ENCODE measurements at regions not wholly inside any gene's neighbourhood (a gene's known extent, or its start where the extent isn't known, plus 50 kb on each side); places are given as distances from the start of the nearest gene placed in this dataset.
"Not testable (repeated sequence)": the region's sequence is repeated elsewhere in the genome, so short reads cannot be mapped to it uniquely, and the experiment has no call there.

DNA sequence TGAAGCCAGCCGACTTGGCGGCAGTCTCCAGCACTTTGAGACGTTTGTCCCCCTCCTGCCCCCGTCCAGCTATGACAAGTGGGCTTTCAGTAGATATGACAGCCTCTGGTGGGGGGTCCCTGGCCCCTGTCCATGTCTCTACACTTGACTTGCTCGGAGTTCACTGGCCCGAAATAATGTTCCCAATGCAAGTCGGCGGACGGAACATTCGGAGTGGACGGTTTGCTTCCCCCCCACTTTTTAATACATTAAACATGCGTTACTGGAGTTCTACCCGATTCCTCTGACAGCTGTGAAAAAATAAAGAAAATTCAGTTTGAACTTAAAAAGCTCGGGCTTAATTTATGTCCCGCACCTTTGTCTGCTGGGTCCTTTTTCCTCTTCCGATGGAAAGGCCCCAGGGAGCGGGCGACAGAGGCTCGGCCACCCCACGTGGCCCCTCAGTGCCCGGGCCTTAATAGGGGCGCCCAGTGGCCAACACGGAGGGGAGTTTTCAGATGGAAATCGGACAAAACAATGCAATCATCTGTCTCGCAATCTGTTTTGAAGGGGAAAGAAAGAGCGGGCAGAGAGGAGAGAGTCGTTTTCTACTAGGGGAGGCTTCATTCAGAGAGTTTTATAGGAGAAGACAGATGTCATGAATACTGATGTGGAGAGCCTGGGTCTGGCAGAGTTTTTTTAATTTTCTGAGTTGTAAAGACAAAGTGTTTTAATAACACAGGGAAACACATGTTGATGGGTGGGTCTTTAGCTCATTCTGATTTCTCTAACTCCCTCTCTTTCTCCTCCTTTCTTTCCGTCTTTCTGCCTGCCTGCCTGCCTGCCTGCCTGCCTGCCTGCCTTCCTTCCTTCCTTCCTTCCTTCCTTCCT is 50.2 kb downstream of the SMIM38 start:
- Mint-ChIP-seq H3K4me1 (peaks cover 0 to 2% (median 0%) of the 10 kb centered on the region in 4 donors), H3K27me3 (peaks cover 0 to 11% (median 6%) of the 10 kb centered on the region in 5 donors), H3K27ac (peak overlapping the region in 1 of 10 donors; percentile 33), H3K9me3 (peaks cover 0 to 6% (median 3%) of the 10 kb centered on the region in 9 donors), H3K4me3 (no peak overlapping the region), H3K36me3 (peaks cover 0 to 5% (median 0%) of the 10 kb centered on the region in 3 donors)
- no peak for ATAC-seq
- POLR2A ChIA-PET: interaction anchor here (0.6 kb wide), 1 partner anchor 36 kb away, joined by 4 read pairs; no protein-coding TSS in a partner anchor
- no peak for DNase-seq

DNA sequence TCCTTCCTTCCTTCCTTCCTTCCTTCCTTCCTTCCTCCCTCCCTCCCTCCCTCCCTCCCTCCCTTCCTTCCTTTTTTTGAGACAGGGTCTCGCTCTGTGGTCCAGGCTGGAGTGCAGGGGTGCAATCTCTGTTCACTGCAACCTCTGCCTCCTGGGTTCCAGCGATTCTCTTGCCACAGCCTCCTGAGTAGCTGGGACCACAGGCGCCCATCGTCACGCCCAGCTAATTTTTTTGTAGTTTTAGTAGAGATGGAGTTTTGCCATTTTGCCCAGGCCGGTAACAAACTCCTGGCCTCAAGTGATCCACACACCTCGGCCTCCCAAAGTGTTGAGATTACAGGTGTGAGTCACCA is 50.9 kb downstream of the SMIM38 start:
- POLR2A ChIA-PET, H3K27ac Mint-ChIP-seq: not testable (repeated sequence)

DNA sequence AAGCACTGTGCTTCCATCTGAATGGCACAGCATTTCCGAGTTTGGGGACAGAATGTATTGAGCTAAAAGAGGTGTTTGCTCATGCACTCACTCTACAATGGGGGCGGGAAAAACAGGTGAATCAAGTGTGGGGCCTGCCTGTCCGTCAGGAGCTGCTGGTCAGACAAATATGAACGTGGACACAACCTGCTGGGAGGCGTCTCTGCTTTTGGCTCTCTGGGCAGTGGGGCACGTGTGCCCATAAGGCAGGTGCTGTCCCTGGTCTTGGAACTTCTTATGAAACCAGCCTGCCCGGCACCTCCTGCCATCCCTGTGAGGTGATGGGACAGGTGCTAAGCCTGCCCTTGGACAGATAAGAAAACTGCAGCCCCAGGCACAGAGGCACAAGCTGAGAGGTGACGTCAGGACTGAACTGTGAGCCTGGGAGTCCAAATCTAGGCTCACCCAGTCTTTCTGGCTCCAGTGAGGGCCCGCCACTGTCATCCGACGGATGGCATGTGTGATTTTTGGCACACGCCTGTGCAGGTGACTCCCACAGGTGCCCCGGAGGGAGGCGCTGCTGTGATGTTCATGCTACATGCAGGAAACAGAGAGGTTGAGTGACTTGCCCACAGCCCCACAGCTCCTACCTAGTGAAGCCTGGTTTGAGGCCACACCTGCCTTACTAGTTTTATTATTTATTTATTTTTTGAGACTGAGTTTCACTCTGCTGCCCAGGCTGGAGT is 51.6 kb downstream of the SMIM38 start:
- Mint-ChIP-seq H3K4me1 (peaks cover 0 to 6% (median 4%) of the 10 kb centered on the region in 4 donors), H3K9me3 (peaks cover 0 to 6% (median 3%) of the 10 kb centered on the region in 9 donors), H3K27me3 (peaks cover 4 to 13% (median 8%) of the 10 kb centered on the region in 5 donors), H3K36me3 (peaks cover 0 to 5% (median 0%) of the 10 kb centered on the region in 3 donors), H3K27ac (no peak overlapping the region), H3K4me3 (no peak overlapping the region)
- POLR2A ChIA-PET: no interaction called here
- DNase-seq (no peak), ATAC-seq (no peak)

More for the DNA sequence above, 50.9 kb downstream of the SMIM38 start:
- not testable (repeated sequence) for H3K36me3 Mint-ChIP-seq, H3K4me1 Mint-ChIP-seq, H3K4me3 Mint-ChIP-seq, DNase-seq, H3K9me3 Mint-ChIP-seq, ATAC-seq
- peaks cover 4 to 11% (median 6%) of the 10 kb centered on the region in 5 donors for H3K27me3 Mint-ChIP-seq

DNA sequence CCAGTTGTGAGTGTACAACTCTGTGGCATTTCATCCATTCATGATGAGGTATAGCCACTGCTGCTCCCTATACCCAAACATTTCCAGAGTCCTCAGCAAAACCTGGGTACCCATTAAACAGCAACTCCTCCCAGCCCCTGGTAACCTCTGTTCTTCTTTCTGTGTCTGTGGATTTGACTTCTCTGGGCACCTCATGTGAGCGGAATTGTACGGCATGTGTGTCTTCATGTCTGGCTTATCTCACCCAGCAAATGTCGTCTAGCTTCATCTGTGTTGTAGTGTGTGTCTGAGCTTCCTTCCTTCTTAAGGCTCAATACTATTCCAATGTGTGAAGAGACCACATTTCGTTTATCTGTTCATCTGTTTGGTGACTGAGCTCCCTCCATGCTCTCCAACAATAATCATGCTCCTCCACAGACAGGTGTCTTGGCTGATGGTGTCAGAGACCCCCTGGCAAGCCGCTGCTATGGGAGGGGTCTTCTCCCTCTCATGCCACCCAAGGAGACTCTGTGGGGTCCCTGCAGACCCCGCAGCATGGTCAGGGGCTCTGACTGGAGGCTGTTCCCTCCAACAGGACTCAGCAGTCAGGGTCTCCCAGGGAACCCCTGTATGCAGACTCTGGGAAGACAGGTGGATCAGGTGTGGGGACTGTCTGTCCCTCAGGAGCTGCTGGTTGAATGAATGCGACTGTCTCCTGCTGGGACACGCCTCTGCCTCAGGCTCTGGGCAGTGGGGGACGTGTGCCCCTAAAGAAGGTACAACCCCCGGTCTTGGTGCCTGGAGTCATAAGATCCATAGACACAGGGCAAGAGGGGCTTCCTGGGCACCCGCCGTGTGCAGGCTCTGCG is 52.7 kb downstream of the SMIM38 start:
- Mint-ChIP-seq H3K9me3 (peaks cover 0 to 6% (median 3%) of the 10 kb centered on the region in 9 donors), H3K27me3 (peaks cover 4 to 21% (median 12%) of the 10 kb centered on the region in 5 donors), H3K4me3 (no peak overlapping the region), H3K27ac (no peak overlapping the region), H3K36me3 (peaks cover 0 to 5% (median 0%) of the 10 kb centered on the region in 3 donors), H3K4me1 (peaks cover 0 to 16% (median 9%) of the 10 kb centered on the region in 4 donors)
- DNase-seq (no peak), ATAC-seq (no peak)
- POLR2A ChIA-PET: no interaction called here

DNA sequence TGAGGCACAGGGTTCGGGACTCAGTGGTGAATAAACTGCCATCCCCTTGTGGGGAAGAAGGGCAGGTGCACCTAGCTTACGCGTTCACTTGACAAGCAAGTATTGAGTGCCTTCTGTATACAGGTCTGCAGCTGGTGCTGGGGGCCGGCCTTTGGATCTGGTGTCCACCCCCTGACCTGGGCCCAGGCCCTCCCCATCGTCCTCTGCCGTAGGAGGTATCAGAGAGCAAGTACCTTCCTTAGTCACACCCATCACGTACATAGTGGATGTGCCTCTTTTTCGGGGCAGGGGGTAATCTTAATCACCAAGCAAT is 53.3 kb downstream of the SMIM38 start:
- peaks cover 4 to 21% (median 12%) of the 10 kb centered on the region in 5 donors for H3K27me3 Mint-ChIP-seq
- peaks cover 0 to 18% (median 9%) of the 10 kb centered on the region in 4 donors for H3K4me1 Mint-ChIP-seq
- peaks cover 0 to 6% (median 3%) of the 10 kb centered on the region in 9 donors for H3K9me3 Mint-ChIP-seq
- peaks cover 0 to 5% (median 0%) of the 10 kb centered on the region in 3 donors for H3K36me3 Mint-ChIP-seq
- POLR2A ChIA-PET: no interaction called here
- H3K27ac Mint-ChIP-seq: no peak overlapping the region
- no peak overlapping the region for H3K4me3 Mint-ChIP-seq
- ATAC-seq (no peak), DNase-seq (no peak)

DNA sequence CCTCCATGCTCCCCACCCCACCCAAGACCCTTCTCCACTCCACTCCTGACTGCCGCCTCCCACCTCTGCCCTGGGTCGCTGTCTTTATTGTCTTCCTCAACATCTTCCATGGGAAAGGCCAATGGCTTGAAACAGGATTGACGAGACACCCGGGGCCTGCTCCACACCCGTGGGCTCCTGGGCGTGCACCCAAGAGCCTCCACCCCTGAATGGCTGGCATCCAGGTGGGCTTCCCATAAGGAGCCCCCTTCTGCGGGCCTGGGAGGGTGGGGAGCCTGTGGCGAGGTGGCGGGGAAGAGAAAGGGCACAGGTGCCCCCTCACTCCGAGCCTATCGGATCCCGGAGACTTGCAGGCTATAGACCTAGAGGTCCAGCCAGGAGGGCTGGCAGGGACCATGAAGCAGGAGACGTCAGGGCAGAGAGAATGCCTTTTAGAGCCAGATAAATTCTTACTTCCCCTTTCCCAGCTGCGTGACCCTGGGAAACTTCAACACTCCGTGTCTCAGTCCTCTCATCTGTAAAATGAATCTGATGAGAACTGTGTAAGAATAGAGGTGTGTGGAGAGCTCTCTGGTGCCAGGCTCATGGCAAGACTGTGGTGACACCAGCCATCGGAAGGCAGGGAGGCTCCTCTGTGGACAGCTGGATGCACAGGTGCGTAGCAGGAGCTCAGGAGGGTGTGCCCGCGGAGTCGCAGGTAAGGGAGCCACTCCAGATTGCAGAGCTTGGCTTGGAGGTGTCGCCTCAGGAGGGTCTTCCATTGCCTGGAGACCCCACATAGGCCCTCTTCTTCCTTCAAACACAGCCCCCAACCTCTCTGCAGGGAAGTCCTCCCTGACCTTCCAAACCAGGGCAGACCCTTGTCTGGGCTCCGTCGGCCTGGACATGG is 53.9 kb downstream of the SMIM38 start:
- Mint-ChIP-seq H3K27me3 (peaks cover 4 to 21% (median 14%) of the 10 kb centered on the region in 5 donors), H3K4me3 (no peak overlapping the region), H3K9me3 (peaks cover 0 to 6% (median 3%) of the 10 kb centered on the region in 9 donors), H3K4me1 (peaks cover 0 to 18% (median 9%) of the 10 kb centered on the region in 4 donors), H3K36me3 (peaks cover 0 to 5% (median 0%) of the 10 kb centered on the region in 3 donors), H3K27ac (no peak overlapping the region)
- no peak for ATAC-seq
- POLR2A ChIA-PET: no interaction called here
- no peak for DNase-seq

DNA sequence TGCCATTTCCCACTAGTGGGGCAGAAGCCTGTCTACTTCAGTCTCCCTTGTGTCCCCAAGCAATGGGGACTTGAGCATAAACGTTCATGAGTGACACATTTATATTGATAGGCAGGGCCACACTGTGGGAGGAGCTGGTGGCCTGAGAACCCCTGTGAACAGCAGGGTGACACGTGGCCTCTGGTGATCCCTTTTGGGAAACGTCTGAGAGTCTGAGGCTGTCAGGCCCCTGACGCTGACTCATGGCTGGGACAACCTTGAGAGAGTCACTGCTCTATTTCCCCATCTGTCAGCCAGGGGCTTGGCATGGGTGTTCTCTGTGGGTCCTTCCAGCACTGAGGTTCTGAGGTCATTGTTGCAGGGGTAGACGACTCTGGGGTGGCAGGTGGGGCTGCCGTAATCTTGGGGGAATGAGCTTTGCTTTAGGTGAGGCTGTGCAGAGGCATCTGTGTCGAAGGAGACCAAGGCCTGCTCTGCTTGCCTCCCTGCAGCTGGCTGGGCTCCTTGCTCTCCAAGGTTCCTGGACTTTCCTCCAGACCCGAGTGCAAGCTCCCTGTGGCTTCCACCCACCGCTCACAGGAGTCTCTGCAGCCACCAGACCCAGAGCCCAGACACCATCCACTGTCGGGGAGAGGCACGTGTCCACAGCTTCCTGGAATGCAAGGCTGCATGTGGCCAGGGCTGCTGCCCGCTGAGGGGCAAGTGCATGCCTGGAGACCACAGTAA is 54.7 kb downstream of the SMIM38 start:
- Mint-ChIP-seq H3K4me3 (no peak overlapping the region), H3K9me3 (peaks cover 0 to 6% (median 3%) of the 10 kb centered on the region in 9 donors), H3K27ac (no peak overlapping the region), H3K4me1 (peaks cover 0 to 18% (median 9%) of the 10 kb centered on the region in 4 donors), H3K36me3 (peaks cover 0 to 5% (median 0%) of the 10 kb centered on the region in 3 donors), H3K27me3 (peaks cover 4 to 21% (median 14%) of the 10 kb centered on the region in 5 donors)
- ATAC-seq: no peak
- DNase-seq: no peak
- POLR2A ChIA-PET: no interaction called here

DNA sequence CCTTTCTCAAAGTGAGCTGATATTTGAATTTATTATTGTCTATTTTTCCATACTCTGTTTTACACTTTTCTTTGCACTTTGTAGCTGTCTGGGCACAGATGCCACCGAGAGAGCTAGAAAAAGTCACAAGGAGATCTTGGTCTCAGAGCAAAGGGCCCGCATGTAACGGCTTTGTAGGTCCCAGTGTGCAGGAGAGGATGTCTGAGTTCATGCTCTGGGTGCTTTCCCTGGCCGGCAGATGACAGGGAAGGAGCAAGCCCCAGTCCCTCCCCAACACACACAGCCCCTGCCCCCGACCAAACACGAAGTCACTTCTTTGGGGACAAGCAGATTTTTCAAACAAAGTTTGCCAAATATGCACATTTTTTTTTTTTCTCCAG is 55.8 kb downstream of the SMIM38 start:
- H3K27me3 Mint-ChIP-seq: peaks cover 4 to 21% (median 14%) of the 10 kb centered on the region in 5 donors
- ATAC-seq (no peak), DNase-seq (no peak)
- peaks cover 0 to 5% (median 0%) of the 10 kb centered on the region in 3 donors for H3K36me3 Mint-ChIP-seq
- peaks cover 0 to 6% (median 3%) of the 10 kb centered on the region in 9 donors for H3K9me3 Mint-ChIP-seq
- no peak overlapping the region for H3K27ac Mint-ChIP-seq
- peaks cover 0 to 18% (median 9%) of the 10 kb centered on the region in 4 donors for H3K4me1 Mint-ChIP-seq
- POLR2A ChIA-PET: no interaction called here
- H3K4me3 Mint-ChIP-seq: no peak overlapping the region

DNA sequence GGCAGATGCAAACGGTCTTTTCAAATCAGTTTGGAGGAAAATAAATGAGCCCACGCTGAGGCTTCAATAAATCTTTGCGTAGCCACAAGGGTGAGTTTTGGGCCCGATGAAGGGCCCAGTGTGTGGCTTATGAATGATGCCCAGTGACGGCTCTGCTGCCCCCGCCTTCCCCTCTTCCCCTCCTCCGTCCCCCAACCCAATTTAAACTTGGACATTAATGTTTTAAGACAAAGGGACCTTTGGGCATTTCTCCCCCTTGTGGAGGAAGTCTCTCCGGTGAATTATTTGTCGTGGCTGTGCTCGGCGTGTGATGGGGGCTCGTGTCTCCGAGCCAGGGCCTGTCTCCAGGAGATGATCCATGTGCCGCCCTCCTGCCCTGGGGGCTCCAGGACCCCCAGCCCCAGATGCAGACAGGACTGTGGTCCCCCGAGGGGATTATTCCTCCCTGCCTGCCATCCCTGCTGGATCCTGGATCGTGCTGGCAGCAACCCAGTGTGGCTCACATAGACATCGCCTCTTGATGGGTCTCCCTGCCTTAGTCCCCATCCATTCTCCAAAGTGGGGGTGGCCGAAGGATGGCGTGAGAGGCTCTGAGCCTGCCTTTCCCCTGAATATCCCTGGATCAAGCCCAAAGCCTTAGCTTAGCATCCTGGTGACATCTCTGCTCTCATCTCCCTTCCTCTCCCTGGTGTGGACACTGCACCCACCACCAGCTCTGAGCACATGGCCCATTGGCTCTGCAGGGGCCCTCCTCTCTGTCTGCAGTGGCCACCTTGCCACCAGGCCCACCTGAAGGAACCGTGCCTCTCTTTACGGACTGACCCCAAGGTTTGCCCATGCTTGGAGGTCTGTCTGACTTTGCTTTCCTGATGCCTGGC is 56.4 kb downstream of the SMIM38 start:
- DNase-seq (no peak), ATAC-seq (no peak)
- Mint-ChIP-seq H3K9me3 (peaks cover 0 to 6% (median 3%) of the 10 kb centered on the region in 9 donors), H3K27ac (peak overlapping the region in 1 of 10 donors; percentile 5), H3K4me3 (no peak overlapping the region), H3K27me3 (peaks cover 4 to 21% (median 14%) of the 10 kb centered on the region in 5 donors), H3K4me1 (peaks cover 0 to 18% (median 8%) of the 10 kb centered on the region in 4 donors), H3K36me3 (peaks cover 0 to 5% (median 0%) of the 10 kb centered on the region in 3 donors)
- POLR2A ChIA-PET: no interaction called here

DNA sequence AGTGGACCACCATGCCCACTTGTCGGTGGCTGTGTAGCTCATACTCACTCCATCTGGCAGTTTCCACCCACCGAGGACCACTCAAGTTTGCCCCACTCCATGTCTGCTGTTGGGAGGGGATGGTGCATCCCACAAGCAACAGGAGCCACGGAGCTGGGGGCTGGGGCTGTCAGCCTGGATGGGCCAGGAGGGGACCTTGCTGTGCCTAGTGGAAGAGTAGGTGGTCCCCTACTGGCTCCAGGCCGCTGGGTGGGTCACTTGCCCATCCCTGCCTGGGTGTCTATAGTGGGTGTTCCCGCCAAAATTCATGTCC is 57.0 kb downstream of the SMIM38 start:
- POLR2A ChIA-PET: no interaction called here
- Mint-ChIP-seq H3K9me3 (peaks cover 0 to 6% (median 3%) of the 10 kb centered on the region in 9 donors), H3K4me3 (no peak overlapping the region), H3K36me3 (peaks cover 0 to 5% (median 0%) of the 10 kb centered on the region in 3 donors), H3K4me1 (peaks cover 0 to 18% (median 8%) of the 10 kb centered on the region in 4 donors), H3K27ac (no peak overlapping the region), H3K27me3 (peaks cover 4 to 21% (median 14%) of the 10 kb centered on the region in 5 donors)
- ATAC-seq (no peak), DNase-seq (no peak)

Data from naive thymus-derived CD8-positive, alpha-beta T cell (primary cell).